ENCODE measurements at regions not wholly inside any gene's neighbourhood (a gene's known extent, or its start where the extent isn't known, plus 50 kb on each side); places are given as distances from the start of the nearest gene placed in this dataset.
"Not testable (repeated sequence)": the region's sequence is repeated elsewhere in the genome, so short reads cannot be mapped to it uniquely, and the experiment has no call there.

DNA sequence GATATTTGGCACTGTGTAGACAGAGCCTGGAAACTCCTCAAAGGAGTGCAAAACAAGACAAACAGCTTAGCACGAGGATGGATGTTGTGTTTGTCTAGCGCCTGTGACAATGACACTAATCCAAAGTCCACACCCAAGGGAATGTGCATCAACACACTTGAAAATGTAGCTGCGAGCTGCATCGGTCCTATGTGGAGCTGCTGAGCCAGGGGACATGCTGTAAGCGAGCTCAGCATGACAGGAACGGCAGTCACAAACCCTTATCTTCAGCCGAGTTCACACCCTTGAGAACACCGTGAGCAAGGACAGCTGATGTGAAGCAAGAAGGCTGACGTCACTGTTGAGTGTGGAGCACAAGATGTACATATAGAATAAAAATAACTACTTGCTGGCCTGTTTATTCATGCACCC, 684.3 kb downstream of the QKI start:
- Mint-ChIP-seq H3K4me3 (no peak overlapping the region), H3K9me3 (no peaks in the 10 kb centered on the region), H3K4me1 (no peaks in the 10 kb centered on the region), H3K36me3 (ENCODE audit: low read depth) (no peaks in the 10 kb centered on the region), H3K27ac (no peak overlapping the region), H3K27me3 (no peaks in the 10 kb centered on the region)
- no peak for DNase-seq
- intact Hi-C loops (cut with micrococcal nuclease), result no loop called here

DNA sequence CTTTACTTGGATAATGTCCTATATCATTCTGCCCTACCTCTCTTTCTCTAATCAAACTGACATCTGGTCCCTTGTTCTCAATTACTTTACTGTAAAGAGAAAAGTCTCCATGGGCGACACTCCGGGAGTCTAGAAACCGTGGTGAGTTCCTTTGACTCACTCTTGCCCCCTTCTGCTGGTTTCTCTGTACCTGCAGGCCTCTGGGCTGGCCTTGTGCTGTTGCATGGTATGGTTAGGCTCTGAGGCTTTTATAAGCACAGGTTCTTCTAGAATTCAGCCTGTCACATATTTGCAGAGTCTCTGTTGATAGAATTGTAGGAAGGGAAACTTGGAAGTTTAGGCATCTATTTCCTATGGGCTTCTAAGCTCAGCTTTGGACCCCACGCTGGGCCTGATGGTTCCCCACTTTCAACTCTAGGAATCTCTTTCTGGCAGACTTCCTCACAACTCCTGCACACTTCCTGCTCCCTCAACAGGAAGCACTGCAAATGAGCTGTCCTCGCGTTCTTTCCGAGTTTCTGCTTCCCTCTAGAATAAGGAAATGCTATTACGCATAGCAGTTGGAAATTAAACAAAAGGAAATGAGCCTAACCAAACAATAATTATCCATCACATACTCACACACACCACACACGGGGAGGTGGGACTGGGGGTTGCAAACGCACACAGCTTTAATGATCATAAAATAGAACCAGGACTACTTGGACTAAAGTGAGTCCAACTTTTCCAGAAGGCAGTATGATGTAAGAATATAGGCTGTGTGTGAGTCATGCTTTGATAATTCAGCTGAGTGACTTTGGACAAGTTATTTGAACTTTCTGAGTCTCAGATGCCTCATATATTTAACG, 683.3 kb downstream of the QKI start:
- H3K4me1 Mint-ChIP-seq, result no peaks in the 10 kb centered on the region
- no peaks in the 10 kb centered on the region for H3K9me3 Mint-ChIP-seq
- intact Hi-C loops (cut with micrococcal nuclease), result no loop called here
- H3K27ac Mint-ChIP-seq, result no peak overlapping the region
- no peaks in the 10 kb centered on the region for H3K27me3 Mint-ChIP-seq
- H3K4me3 Mint-ChIP-seq, result no peak overlapping the region
- no peak for DNase-seq
- H3K36me3 Mint-ChIP-seq (ENCODE audit: low read depth), result no peaks in the 10 kb centered on the region

GRCh38 chr6:164097056-164097455, 682.5 kb downstream of the QKI start:
- H3K4me1 Mint-ChIP-seq, result no peaks in the 10 kb centered on the region
- no peaks in the 10 kb centered on the region for H3K9me3 Mint-ChIP-seq
- H3K36me3 Mint-ChIP-seq (ENCODE audit: low read depth), result no peaks in the 10 kb centered on the region
- intact Hi-C loops (cut with micrococcal nuclease), result no loop called here
- H3K27me3 Mint-ChIP-seq, result no peaks in the 10 kb centered on the region
- no peak for DNase-seq
- H3K27ac Mint-ChIP-seq, result no peak overlapping the region
- H3K4me3 Mint-ChIP-seq, result no peak overlapping the region

DNA sequence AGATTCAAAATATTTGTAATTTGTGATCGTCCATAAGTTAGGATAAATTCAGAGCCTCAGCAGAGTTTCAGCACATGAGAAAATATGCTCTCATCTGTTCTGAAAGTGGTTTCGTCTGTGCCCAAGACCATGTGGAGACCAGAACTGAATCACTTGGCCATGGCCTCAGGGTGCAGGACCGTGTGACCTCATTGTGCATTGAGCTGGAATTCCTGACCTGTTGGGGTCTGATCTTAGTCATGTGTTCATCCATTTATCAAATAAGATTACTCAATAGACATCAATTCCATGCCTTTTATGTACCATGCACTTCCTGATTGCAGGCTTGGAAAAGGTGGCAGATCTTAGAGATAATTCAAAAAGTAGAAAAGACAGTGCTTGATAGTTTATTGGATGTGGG, 680.5 kb downstream of the QKI start:
- H3K27ac Mint-ChIP-seq, result no peak overlapping the region
- intact Hi-C loops (cut with micrococcal nuclease), result no loop called here
- no peaks in the 10 kb centered on the region for H3K27me3 Mint-ChIP-seq
- no peaks in the 10 kb centered on the region for H3K4me1 Mint-ChIP-seq
- no peaks in the 10 kb centered on the region for H3K9me3 Mint-ChIP-seq
- no peaks in the 10 kb centered on the region for H3K36me3 Mint-ChIP-seq (ENCODE audit: low read depth)
- H3K4me3 Mint-ChIP-seq, result no peak overlapping the region
- DNase-seq, result no peak

- Mint-ChIP-seq H3K4me3 (no peak overlapping the region), H3K27me3 (no peaks in the 10 kb centered on the region), H3K36me3 (ENCODE audit: low read depth) (no peaks in the 10 kb centered on the region)
These were observed 673.4 kb downstream of the QKI start for GRCh38 chr6:164087870-164088269.

DNA sequence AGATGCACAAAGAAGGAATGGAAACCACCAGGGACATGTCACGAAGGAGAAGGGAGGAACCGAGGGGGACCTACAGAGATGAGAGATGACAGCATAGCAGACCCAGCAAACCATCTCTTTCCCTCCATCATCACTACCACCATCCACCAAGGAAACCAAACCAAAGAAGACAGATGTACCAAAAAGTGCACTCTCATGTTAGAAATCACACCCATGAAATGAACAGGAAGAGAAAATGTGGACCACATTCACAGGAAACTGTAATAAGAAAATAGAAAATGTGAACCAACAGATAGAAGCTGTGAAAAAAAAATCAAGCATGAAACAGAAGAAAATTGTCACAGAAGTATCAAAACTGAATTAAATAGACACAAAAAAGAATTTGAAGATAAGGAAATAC, 672.7 kb downstream of the QKI start:
- DNase-seq, result no peak
- H3K4me1 Mint-ChIP-seq, result no peaks in the 10 kb centered on the region
- no peak overlapping the region for H3K27ac Mint-ChIP-seq

More at GRCh38 chr6:164087870-164088269, 673.4 kb downstream of the QKI start:
- intact Hi-C loops (cut with micrococcal nuclease), result no loop called here
- Mint-ChIP-seq H3K4me1 (no peaks in the 10 kb centered on the region), H3K9me3 (no peaks in the 10 kb centered on the region), H3K27ac (no peak overlapping the region)
- DNase-seq, result no peak

DNA sequence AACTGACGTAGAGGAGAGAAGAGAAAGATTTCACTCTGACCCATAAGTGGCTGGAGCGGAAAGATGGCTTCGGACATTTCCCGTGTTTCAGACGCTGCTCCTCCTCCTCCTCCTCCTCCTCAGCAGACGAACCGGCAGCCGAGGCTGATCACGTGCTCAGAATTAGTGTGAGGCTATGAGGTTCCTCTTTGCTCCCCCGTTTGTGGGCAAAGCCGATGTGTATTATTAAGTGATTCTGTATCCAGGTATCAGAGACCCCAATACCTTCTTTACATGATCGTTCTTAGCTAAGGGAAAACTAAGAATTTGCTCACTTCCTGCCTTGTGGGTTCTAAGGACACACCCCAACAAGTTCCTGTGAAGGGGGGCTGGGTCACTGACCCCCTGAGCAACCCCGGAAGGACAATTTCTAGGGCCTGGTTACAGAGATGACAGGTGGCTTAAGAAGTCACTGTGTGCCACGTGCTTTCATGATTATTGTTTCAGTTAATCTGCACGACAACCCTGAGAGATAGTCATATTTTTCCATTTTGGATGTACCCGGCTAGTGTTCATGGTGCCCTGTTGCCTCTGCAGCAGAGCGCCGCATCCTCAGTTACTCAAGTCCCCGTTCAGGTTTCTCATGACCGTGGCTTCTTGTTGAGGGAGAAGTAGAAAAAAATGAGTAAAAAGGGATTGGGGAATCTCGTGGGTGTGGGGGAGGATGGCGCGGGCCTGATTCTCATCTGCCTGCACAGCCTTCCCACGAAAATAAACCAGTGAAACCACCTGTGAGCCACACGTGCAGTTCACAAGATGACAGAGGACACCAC, 671.8 kb downstream of the QKI start:
- Mint-ChIP-seq H3K4me1 (no peaks in the 10 kb centered on the region), H3K27me3 (no peaks in the 10 kb centered on the region), H3K27ac (no peak overlapping the region), H3K9me3 (no peaks in the 10 kb centered on the region), H3K36me3 (ENCODE audit: low read depth) (no peaks in the 10 kb centered on the region), H3K4me3 (no peak overlapping the region)
- DNase-seq, result no peak
- intact Hi-C loops (cut with micrococcal nuclease), result no loop called here

More for the DNA sequence above, 672.7 kb downstream of the QKI start:
- Mint-ChIP-seq H3K27me3 (no peaks in the 10 kb centered on the region), H3K4me3 (no peak overlapping the region), H3K9me3 (no peaks in the 10 kb centered on the region), H3K36me3 (ENCODE audit: low read depth) (no peaks in the 10 kb centered on the region)
- intact Hi-C loops (cut with micrococcal nuclease), result no loop called here

DNA sequence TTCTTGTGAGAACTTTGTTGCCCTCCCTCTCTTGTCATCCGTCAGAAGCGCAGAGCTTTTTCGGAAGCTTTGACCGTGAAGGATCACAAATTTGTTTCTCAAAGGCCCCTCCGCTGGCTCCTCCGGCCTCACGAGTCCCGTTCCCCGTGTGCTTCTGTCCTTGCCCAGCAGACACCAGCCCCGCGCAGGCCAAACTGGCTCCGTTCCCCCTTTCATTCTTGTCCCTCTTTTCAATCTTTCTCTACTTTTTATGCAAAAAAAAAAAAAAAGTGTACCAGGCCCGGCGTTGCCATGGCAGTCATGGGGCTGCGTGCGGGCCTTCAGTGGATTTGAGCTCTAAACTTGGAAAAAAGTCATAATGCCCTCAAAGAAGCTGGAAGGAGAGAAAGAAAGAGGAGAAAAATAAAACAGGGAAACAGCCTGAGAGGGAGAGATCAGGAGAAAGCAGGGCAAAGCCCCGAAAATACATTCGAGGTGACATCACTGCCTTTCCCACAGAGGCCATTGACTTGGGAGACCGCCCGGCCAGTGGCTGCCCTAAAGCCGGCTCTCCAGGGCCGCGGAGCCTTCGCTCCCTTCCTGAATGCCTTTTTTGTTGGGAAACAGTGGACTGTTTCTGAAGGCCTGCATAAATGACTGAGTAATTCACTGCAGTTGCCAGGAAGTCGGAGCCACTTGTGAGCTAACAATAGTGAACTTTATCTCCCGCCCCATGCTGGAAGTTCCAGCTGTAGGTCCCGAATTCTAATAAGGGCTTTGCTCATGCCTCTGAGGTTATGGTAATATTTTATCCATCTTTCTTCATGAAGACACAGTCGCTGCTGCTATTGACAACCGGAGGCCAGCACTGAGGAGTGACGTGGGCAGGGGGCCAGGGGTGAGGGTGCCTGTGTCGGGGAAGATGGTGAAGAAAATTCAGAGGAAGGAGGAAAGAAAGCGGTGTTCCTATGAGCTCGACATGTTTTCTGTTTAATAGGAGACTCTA, 670.9 kb downstream of the QKI start:
- intact Hi-C loops (cut with micrococcal nuclease), result no loop called here
- Mint-ChIP-seq H3K36me3 (ENCODE audit: low read depth) (no peaks in the 10 kb centered on the region), H3K4me3 (no peak overlapping the region), H3K27me3 (no peaks in the 10 kb centered on the region), H3K27ac (no peak overlapping the region), H3K9me3 (no peaks in the 10 kb centered on the region), H3K4me1 (no peaks in the 10 kb centered on the region)
- DNase-seq, result no peak

GRCh38 chr6:164079275-164079600, 664.7 kb downstream of the QKI start:
- H3K27me3 Mint-ChIP-seq, result no peaks in the 10 kb centered on the region
- H3K4me1 Mint-ChIP-seq, result no peaks in the 10 kb centered on the region
- no peaks in the 10 kb centered on the region for H3K9me3 Mint-ChIP-seq
- DNase-seq, result no peak
- no peak overlapping the region for H3K4me3 Mint-ChIP-seq
- no peak overlapping the region for H3K27ac Mint-ChIP-seq
- intact Hi-C loops (cut with micrococcal nuclease), result no loop called here
- H3K36me3 Mint-ChIP-seq (ENCODE audit: low read depth), result no peaks in the 10 kb centered on the region

GRCh38 chr6:164078532-164079274, 664.2 kb downstream of the QKI start:
- Mint-ChIP-seq H3K4me3 (no peak overlapping the region), H3K27me3 (no peaks in the 10 kb centered on the region), H3K4me1 (no peaks in the 10 kb centered on the region), H3K27ac (no peak overlapping the region), H3K36me3 (ENCODE audit: low read depth) (no peaks in the 10 kb centered on the region), H3K9me3 (no peaks in the 10 kb centered on the region)
- peak; percentile 16 for DNase-seq
- intact Hi-C loops (cut with micrococcal nuclease), result no loop called here

- H3K27ac Mint-ChIP-seq; H3K4me1 Mint-ChIP-seq; DNase-seq; H3K4me3 Mint-ChIP-seq; H3K9me3 Mint-ChIP-seq; H3K27me3 Mint-ChIP-seq; H3K36me3 Mint-ChIP-seq (ENCODE audit: low read depth); intact Hi-C loops (cut with micrococcal nuclease): not testable (repeated sequence)
These were observed 662.5 kb downstream of the QKI start for GRCh38 chr6:164076818-164077532.

DNA sequence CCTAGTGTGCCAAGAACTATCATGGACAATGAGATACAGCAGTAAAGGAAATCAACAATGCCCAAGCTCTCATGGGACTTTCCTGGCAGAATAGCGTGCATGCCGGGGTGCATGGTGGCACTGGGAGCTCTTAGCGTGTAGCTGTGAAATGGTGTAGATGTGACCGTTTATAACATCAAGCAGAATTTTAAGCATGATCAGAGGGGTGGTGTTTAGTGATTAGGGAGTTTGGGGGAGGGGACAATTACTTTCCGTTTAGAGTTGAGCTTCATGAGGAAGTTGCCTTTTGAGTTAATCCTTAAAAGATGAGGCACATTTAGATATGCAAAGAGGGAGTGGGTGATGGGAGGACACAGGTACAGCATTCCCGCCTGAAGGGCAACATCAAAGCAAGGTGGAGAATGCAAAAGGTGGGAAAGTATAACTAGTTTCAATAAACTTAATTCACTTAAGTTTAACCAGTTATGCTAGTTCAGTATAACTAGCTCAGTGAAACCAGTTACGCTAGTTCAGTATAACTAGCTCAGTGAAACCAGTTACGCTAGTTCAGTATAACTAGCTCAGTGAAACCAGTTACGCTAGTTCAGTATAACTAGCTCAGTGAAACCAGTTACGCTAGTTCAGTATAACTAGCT, 661.6 kb downstream of the QKI start:
- Mint-ChIP-seq H3K36me3 (ENCODE audit: low read depth) (no peaks in the 10 kb centered on the region), H3K9me3 (peaks cover 3% of the 10 kb centered on the region), H3K4me3 (no peak overlapping the region), H3K4me1 (no peaks in the 10 kb centered on the region), H3K27ac (no peak overlapping the region), H3K27me3 (no peaks in the 10 kb centered on the region)
- intact Hi-C loops (cut with micrococcal nuclease), result no loop called here
- no peak for DNase-seq
